ENCODE measurements at regions not wholly inside any gene's neighbourhood (a gene's known extent, or its start where the extent isn't known, plus 50 kb on each side); places are given as distances from the start of the nearest gene placed in this dataset.

GRCh38 chr7:16204953-16205352 is 216.4 kb downstream of the CRPPA start:
- Histone ChIP-seq H3K4me3 (ENCODE audit: severe bottlenecking) (no peak overlapping the region), H3K27me3 (ENCODE audit: insufficient read depth, poor library complexity, severe bottlenecking) (no peaks in the 10 kb centered on the region), H3K27ac (ENCODE audit: poor library complexity, severe bottlenecking) (no peak overlapping the region), H3K36me3 (ENCODE audit: low read depth) (no peaks in the 10 kb centered on the region), H3K9me3 (ENCODE audit: severe bottlenecking) (no peaks in the 10 kb centered on the region), H3K4me1 (ENCODE audit: insufficient read depth, poor library complexity, severe bottlenecking) (peaks cover 29% of the 10 kb centered on the region)
- ATAC-seq (ENCODE audit: low read depth) (no peak), DNase-seq (ENCODE audit: low spot score) (no peak)
- TF ChIP-seq CTCF (IDR thresholded peaks at IDR 0.05; ENCODE audit: poor library complexity, severe bottlenecking): no peak

- no peaks in the 10 kb centered on the region for H3K9me3 ChIP-seq (ENCODE audit: severe bottlenecking)
- H3K4me1 ChIP-seq (ENCODE audit: insufficient read depth, poor library complexity, severe bottlenecking): peaks cover 29% of the 10 kb centered on the region
- H3K27me3 ChIP-seq (ENCODE audit: insufficient read depth, poor library complexity, severe bottlenecking): no peaks in the 10 kb centered on the region
- ATAC-seq (ENCODE audit: low read depth) (peak; percentile 97), DNase-seq (ENCODE audit: low spot score) (no peak)
- H3K4me3 ChIP-seq (ENCODE audit: severe bottlenecking): no peak overlapping the region
- peak overlapping the region; percentile 39 for H3K27ac ChIP-seq (ENCODE audit: poor library complexity, severe bottlenecking)
- TF ChIP-seq CTCF (IDR thresholded peaks at IDR 0.05; ENCODE audit: poor library complexity, severe bottlenecking): no peak
- H3K36me3 ChIP-seq (ENCODE audit: low read depth): no peaks in the 10 kb centered on the region
Observed at GRCh38 chr7:16203065-16203464, 218.3 kb downstream of the CRPPA start.

DNA sequence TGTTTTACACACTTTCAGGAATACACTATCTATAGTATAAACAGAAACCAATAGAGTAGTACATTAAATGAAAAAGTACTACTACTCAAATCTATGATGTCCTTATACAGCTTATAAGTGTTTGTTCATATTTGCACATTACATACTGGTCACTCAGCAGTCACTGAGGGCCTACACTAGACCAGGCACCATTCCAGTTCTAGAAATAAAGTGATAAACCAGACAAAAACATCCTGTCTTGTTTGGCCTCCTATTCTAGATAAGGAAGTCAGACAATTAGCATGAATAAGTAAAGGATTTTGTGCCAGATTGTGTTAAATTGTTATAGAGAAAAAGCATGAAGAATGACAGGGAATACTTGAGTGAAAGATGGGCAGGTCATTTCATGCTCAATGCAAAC is 219.0 kb downstream of the CRPPA start:
- DNase-seq (ENCODE audit: low spot score) (no peak), ATAC-seq (ENCODE audit: low read depth) (no peak)
- H3K4me1 ChIP-seq (ENCODE audit: insufficient read depth, poor library complexity, severe bottlenecking): peaks cover 29% of the 10 kb centered on the region
- H3K27me3 ChIP-seq (ENCODE audit: insufficient read depth, poor library complexity, severe bottlenecking): no peaks in the 10 kb centered on the region
- no peak overlapping the region for H3K4me3 ChIP-seq (ENCODE audit: severe bottlenecking)
- H3K36me3 ChIP-seq (ENCODE audit: low read depth): no peaks in the 10 kb centered on the region
- no peak for TF ChIP-seq CTCF (IDR thresholded peaks at IDR 0.05; ENCODE audit: poor library complexity, severe bottlenecking)
- H3K9me3 ChIP-seq (ENCODE audit: severe bottlenecking): no peaks in the 10 kb centered on the region
- peak overlapping the region; percentile 39 for H3K27ac ChIP-seq (ENCODE audit: poor library complexity, severe bottlenecking)

- Histone ChIP-seq H3K4me1 (ENCODE audit: insufficient read depth, poor library complexity, severe bottlenecking) (peaks cover 29% of the 10 kb centered on the region), H3K36me3 (ENCODE audit: low read depth) (no peaks in the 10 kb centered on the region), H3K4me3 (ENCODE audit: severe bottlenecking) (no peak overlapping the region), H3K27ac (ENCODE audit: poor library complexity, severe bottlenecking) (no peak overlapping the region), H3K9me3 (ENCODE audit: severe bottlenecking) (no peaks in the 10 kb centered on the region), H3K27me3 (ENCODE audit: insufficient read depth, poor library complexity, severe bottlenecking) (no peaks in the 10 kb centered on the region)
- DNase-seq (ENCODE audit: low spot score) (no peak), ATAC-seq (ENCODE audit: low read depth) (no peak)
- no peak for TF ChIP-seq CTCF (IDR thresholded peaks at IDR 0.05; ENCODE audit: poor library complexity, severe bottlenecking)
Observed at GRCh38 chr7:16200591-16200990, 220.7 kb downstream of the CRPPA start.

DNA sequence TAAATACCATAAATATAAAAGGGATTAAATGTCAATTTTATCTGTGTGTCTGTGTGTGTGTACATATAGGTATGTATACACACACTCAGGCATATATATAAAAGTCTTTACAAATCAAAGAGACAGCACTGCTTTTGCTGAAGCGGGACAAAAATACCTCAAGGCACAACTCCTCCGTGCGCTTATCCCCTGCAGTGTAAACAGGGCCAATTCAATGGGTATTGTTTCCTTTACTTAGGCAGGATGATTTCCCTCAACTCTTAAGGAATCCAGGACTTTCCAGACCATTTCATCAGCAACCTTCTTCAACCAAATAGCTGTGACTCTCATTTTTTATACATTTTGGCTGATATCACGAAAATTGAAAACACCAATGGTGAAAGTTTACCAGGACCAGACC is 227.7 kb downstream of the CRPPA start:
- Histone ChIP-seq H3K9me3 (ENCODE audit: severe bottlenecking) (no peaks in the 10 kb centered on the region), H3K4me1 (ENCODE audit: insufficient read depth, poor library complexity, severe bottlenecking) (no peaks in the 10 kb centered on the region), H3K36me3 (ENCODE audit: low read depth) (no peaks in the 10 kb centered on the region), H3K4me3 (ENCODE audit: severe bottlenecking) (no peak overlapping the region), H3K27ac (ENCODE audit: poor library complexity, severe bottlenecking) (no peak overlapping the region), H3K27me3 (ENCODE audit: insufficient read depth, poor library complexity, severe bottlenecking) (no peaks in the 10 kb centered on the region)
- no peak for TF ChIP-seq CTCF (IDR thresholded peaks at IDR 0.05; ENCODE audit: poor library complexity, severe bottlenecking)
- DNase-seq (ENCODE audit: low spot score) (no peak), ATAC-seq (ENCODE audit: low read depth) (no peak)
